Inflammatory macrophage treated with lipopolysaccharide for 4 hours (primary cell): ENCODE measurements at regions not wholly inside any gene's neighbourhood (a gene's known extent, or its start where the extent isn't known, plus 50 kb on each side); places are given as distances from the start of the nearest gene placed in this dataset.
"Not testable (repeated sequence)": the region's sequence is repeated elsewhere in the genome, so short reads cannot be mapped to it uniquely, and the experiment has no call there.

Experiments
- DNase-seq: peaks from one replicate; pipeline ENCODE4 v3.0.0-alpha.2; 2020

GRCh38 chr1:238429703-238430102 lies 539.0 kb upstream of the ZP4 start:
- DNase-seq = not testable (repeated sequence)

- no peak for DNase-seq
Measured at GRCh38 chr1:238419209-238419608, 528.5 kb upstream of the ZP4 start.

GRCh38 chr1:238409932-238410331 lies 519.2 kb upstream of the ZP4 start:
- DNase-seq = no peak

GRCh38 chr1:238409191-238409850 lies 518.6 kb upstream of the ZP4 start:
- DNase-seq = peak; percentile 68

GRCh38 chr1:238408737-238409136 lies 518.0 kb upstream of the ZP4 start:
- no peak for DNase-seq

- DNase-seq = no peak
Measured at GRCh38 chr1:238406098-238406860, 515.6 kb upstream of the ZP4 start.

GRCh38 chr1:238404921-238405320 lies 514.2 kb upstream of the ZP4 start:
- no peak for DNase-seq

GRCh38 chr1:238404481-238404880 lies 513.8 kb upstream of the ZP4 start:
- DNase-seq = no peak

- DNase-seq = no peak
Measured at GRCh38 chr1:238401144-238401543, 510.4 kb upstream of the ZP4 start.

- no peak for DNase-seq
Measured at GRCh38 chr1:238399558-238399957, 508.8 kb upstream of the ZP4 start.

- DNase-seq = no peak
Measured at GRCh38 chr1:238396140-238396539, 505.4 kb upstream of the ZP4 start.

- DNase-seq = no peak
Measured at GRCh38 chr1:238384381-238384780, 493.7 kb upstream of the ZP4 start.

- no peak for DNase-seq
Measured at GRCh38 chr1:238380167-238380566, 489.4 kb upstream of the ZP4 start.

- DNase-seq = not testable (repeated sequence)
Measured at GRCh38 chr1:238379446-238379845, 488.7 kb upstream of the ZP4 start.

- no peak for DNase-seq
Measured at GRCh38 chr1:238377280-238377919, 486.7 kb upstream of the ZP4 start.

- no peak for DNase-seq
Measured at GRCh38 chr1:238370599-238370998, 479.9 kb upstream of the ZP4 start.

- no peak for DNase-seq
Measured at GRCh38 chr1:238364214-238364892, 473.6 kb upstream of the ZP4 start.

GRCh38 chr1:238360474-238360873 lies 469.8 kb upstream of the ZP4 start:
- DNase-seq = no peak

- DNase-seq = no peak
Measured at GRCh38 chr1:238350471-238350870, 459.7 kb upstream of the ZP4 start.

- DNase-seq = no peak
Measured at GRCh38 chr1:238346340-238346739, 455.6 kb upstream of the ZP4 start.

GRCh38 chr1:238345837-238346236 lies 455.1 kb upstream of the ZP4 start:
- no peak for DNase-seq

GRCh38 chr1:238343852-238344251 lies 453.1 kb upstream of the ZP4 start:
- DNase-seq = no peak

- DNase-seq = no peak
Measured at GRCh38 chr1:238341395-238341794, 450.7 kb upstream of the ZP4 start.

GRCh38 chr1:238340989-238341388 lies 450.3 kb upstream of the ZP4 start:
- DNase-seq = no peak
